Natural killer cell (primary cell): ENCODE measurements at regions not wholly inside any gene's neighbourhood (a gene's known extent, or its start where the extent isn't known, plus 50 kb on each side); places are given as distances from the start of the nearest gene placed in this dataset.

Source experiments
- ATAC-seq, 3 donors: fragments of 150-1000 bp in 2 of 3; fragments of 200-7000 bp in 1 of 3; cut with Tn5 transposase; 1 replicate in 1 of 3; 2 replicates in 2 of 3; pipeline ENCODE4 v1.10.0; 2021; ENCODE audit warnings: mild to moderate bottlenecking in 2 of 3, moderate library complexity in 2 of 3
- DNase-seq, 2 donors: peaks; one replicate each; pipeline versions ENCODE4 v3.0.0 to v3.0.0-alpha.2; 2013 to 2021; ENCODE audit warnings: mixed read lengths in 1 of 2
- H3K27ac ChIP-seq: one replicate; pipeline ENCODE4 v1.5.1; 2013; ENCODE audit warnings: mild to moderate bottlenecking, low read length
- H3K27me3 ChIP-seq: one replicate; pipeline ENCODE4 v1.6.1; 2013; ENCODE audit warnings: low read length; ENCODE audit not compliant: control insufficient read depth, insufficient read depth
- H3K36me3 ChIP-seq: one replicate; pipeline ENCODE4 v1.6.1; 2013; ENCODE audit warnings: low read length; ENCODE audit not compliant: control insufficient read depth, insufficient read depth
- H3K4me1 ChIP-seq: one replicate; pipeline ENCODE4 v1.6.1; 2013; ENCODE audit warnings: low read length; ENCODE audit not compliant: control insufficient read depth, insufficient read depth
- H3K4me3 ChIP-seq: one replicate; pipeline ENCODE4 v1.5.1; 2013; ENCODE audit warnings: low read length
- H3K9me3 ChIP-seq: one replicate; pipeline ENCODE4 v1.6.1; 2013; ENCODE audit warnings: low read length; ENCODE audit not compliant: control insufficient read depth, insufficient read depth
- H3K27ac Mint-ChIP-seq, 2 donors: one replicate each; pipeline ENCODE4 v1.8.0; 2022; ENCODE audit warnings: mild to moderate bottlenecking in 2 of 2, mixed read lengths in 2 of 2, moderate library complexity in 1 of 2
- H3K27me3 Mint-ChIP-seq, 2 donors: one replicate each; pipeline ENCODE4 v1.8.0; 2022; ENCODE audit warnings: low read depth in 2 of 2, mixed read lengths in 2 of 2
- H3K36me3 Mint-ChIP-seq: one replicate; pipeline ENCODE4 v1.8.0; 2022; ENCODE audit warnings: mixed read lengths
- H3K4me1 Mint-ChIP-seq, 2 donors: one replicate each; pipeline ENCODE4 v1.8.0; 2022; ENCODE audit warnings: mixed read lengths in 2 of 2
- H3K4me3 Mint-ChIP-seq: one replicate; pipeline ENCODE4 v1.8.0; 2022; ENCODE audit warnings: mild to moderate bottlenecking, moderate library complexity, mixed read lengths
- H3K9me3 Mint-ChIP-seq, 2 donors: one replicate each; pipeline ENCODE4 v1.8.0; 2022; ENCODE audit warnings: mixed read lengths in 2 of 2
- CTCF ChIP-seq: fragments of 200-600 bp; IDR thresholded peaks from one replicate; pipeline ENCODE4 v1.8.0; 2022; ENCODE audit warnings: antibody characterized with exemption
- WGBS: methylation state at CpG from one replicate; pipeline ENCODE4 v1.1.7; 2013; ENCODE audit warnings: missing lambda C conversion rate; ENCODE audit not compliant: insufficient coverage; 5-methylcytosine and 5-hydroxymethylcytosine counted together
- intact Hi-C: fragments of 100-400 bp; cut with micrococcal nuclease; formaldehyde crosslinking; loops from one replicate; pipeline ENCODE4 v1.14.2; 2022

GRCh38 chr20:55213653-55214052 is 738.3 kb downstream of the DOK5 start:
- no peak for TF ChIP-seq CTCF
- WGBS = 67% methylated on average over 3 of the region's 6 CpGs
- Mint-ChIP-seq H3K36me3 (no peaks in the 10 kb centered on the region), H3K27ac (no peak overlapping the region), H3K4me3 (no peak overlapping the region), H3K4me1 (no peaks in the 10 kb centered on the region), H3K9me3 (peaks cover 2 to 9% of the 10 kb centered on the region in 2 donors), H3K27me3 (no peaks in the 10 kb centered on the region)
- Histone ChIP-seq H3K36me3 (no peaks in the 10 kb centered on the region), H3K27ac (no peak overlapping the region), H3K4me3 (no peak overlapping the region), H3K27me3 (no peaks in the 10 kb centered on the region), H3K4me1 (no peaks in the 10 kb centered on the region), H3K9me3 (peaks cover 6% of the 10 kb centered on the region)
- intact Hi-C loops = no loop called here
- ATAC-seq = no peak
- DNase-seq = no peak

GRCh38 chr20:55211481-55211880 is 736.1 kb downstream of the DOK5 start:
- 74% methylated on average over 5 of the region's 6 CpGs for WGBS
- ATAC-seq = no peak
- H3K27ac Mint-ChIP-seq = no peak overlapping the region

GRCh38 chr20:55205665-55206064 is 730.3 kb downstream of the DOK5 start:
- Histone ChIP-seq H3K36me3 (no peaks in the 10 kb centered on the region), H3K27me3 (no peaks in the 10 kb centered on the region), H3K27ac (no peak overlapping the region), H3K4me1 (no peaks in the 10 kb centered on the region), H3K4me3 (no peak overlapping the region), H3K9me3 (peaks cover 4% of the 10 kb centered on the region)
- Mint-ChIP-seq H3K4me3 (no peak overlapping the region), H3K27ac (no peak overlapping the region), H3K9me3 (peaks cover 3 to 13% of the 10 kb centered on the region in 2 donors), H3K36me3 (no peaks in the 10 kb centered on the region), H3K4me1 (no peaks in the 10 kb centered on the region), H3K27me3 (no peaks in the 10 kb centered on the region)
- TF ChIP-seq CTCF = no peak
- ATAC-seq (no peak), DNase-seq (no peak)
- intact Hi-C loops = no loop called here

More at GRCh38 chr20:55211481-55211880, 736.1 kb downstream of the DOK5 start:
- Mint-ChIP-seq H3K27me3 (no peaks in the 10 kb centered on the region), H3K9me3 (peaks cover 2 to 6% of the 10 kb centered on the region in 2 donors), H3K4me1 (no peaks in the 10 kb centered on the region), H3K36me3 (no peaks in the 10 kb centered on the region), H3K4me3 (no peak overlapping the region)
- H3K36me3 ChIP-seq = no peaks in the 10 kb centered on the region
- DNase-seq = no peak
- H3K27ac ChIP-seq = no peak overlapping the region
- no peaks in the 10 kb centered on the region for H3K4me1 ChIP-seq
- no peak overlapping the region for H3K4me3 ChIP-seq
- no peaks in the 10 kb centered on the region for H3K27me3 ChIP-seq
- H3K9me3 ChIP-seq = peaks cover 10% of the 10 kb centered on the region
- intact Hi-C loops = no loop called here
- no peak for TF ChIP-seq CTCF

- peaks cover 2% of the 10 kb centered on the region for H3K9me3 ChIP-seq
- Mint-ChIP-seq H3K9me3 (peaks cover 6 to 12% of the 10 kb centered on the region in 2 donors), H3K4me1 (no peaks in the 10 kb centered on the region), H3K4me3 (no peak overlapping the region), H3K27ac (no peak overlapping the region), H3K27me3 (no peaks in the 10 kb centered on the region), H3K36me3 (no peaks in the 10 kb centered on the region)
- intact Hi-C loops = no loop called here
- no peak overlapping the region for H3K4me3 ChIP-seq
- no peaks in the 10 kb centered on the region for H3K36me3 ChIP-seq
- no peaks in the 10 kb centered on the region for H3K27me3 ChIP-seq
- H3K4me1 ChIP-seq = no peaks in the 10 kb centered on the region
- DNase-seq = no peak
- WGBS = 40% methylated on average over 1 of the region's 1 CpG
- TF ChIP-seq CTCF = no peak
- ATAC-seq = peak in 1 of 3 donors; percentile 14
- H3K27ac ChIP-seq = no peak overlapping the region
Measured at GRCh38 chr20:55200317-55200716, 724.9 kb downstream of the DOK5 start.
